ENCODE measurements at regions not wholly inside any gene's neighbourhood (a gene's known extent, or its start where the extent isn't known, plus 50 kb on each side); places are given as distances from the start of the nearest gene placed in this dataset.
A peak's percentile ranks its signal among the peaks of the same experiment; 100 is the strongest.

- TF ChIP-seq, protein P1, sequence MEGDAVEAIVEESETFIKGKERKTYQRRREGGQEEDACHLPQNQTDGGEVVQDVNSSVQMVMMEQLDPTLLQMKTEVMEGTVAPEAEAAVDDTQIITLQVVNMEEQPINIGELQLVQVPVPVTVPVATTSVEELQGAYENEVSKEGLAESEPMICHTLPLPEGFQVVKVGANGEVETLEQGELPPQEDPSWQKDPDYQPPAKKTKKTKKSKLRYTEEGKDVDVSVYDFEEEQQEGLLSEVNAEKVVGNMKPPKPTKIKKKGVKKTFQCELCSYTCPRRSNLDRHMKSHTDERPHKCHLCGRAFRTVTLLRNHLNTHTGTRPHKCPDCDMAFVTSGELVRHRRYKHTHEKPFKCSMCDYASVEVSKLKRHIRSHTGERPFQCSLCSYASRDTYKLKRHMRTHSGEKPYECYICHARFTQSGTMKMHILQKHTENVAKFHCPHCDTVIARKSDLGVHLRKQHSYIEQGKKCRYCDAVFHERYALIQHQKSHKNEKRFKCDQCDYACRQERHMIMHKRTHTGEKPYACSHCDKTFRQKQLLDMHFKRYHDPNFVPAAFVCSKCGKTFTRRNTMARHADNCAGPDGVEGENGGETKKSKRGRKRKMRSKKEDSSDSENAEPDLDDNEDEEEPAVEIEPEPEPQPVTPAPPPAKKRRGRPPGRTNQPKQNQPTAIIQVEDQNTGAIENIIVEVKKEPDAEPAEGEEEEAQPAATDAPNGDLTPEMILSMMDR (conservative IDR thresholded peaks at IDR 0.05; ENCODE audit: low read length): peak; percentile 45
- no peak for TF ChIP-seq EZH2phosphoT487 (IDR thresholded peaks at IDR 0.05; ENCODE audit: borderline replicate concordance, low read depth, low read length)
Observed at GRCh38 chr12:16844875-16845274, 238.9 kb upstream of the LMO3 start.
